ENCODE measurements at regions not wholly inside any gene's neighbourhood (a gene's known extent, or its start where the extent isn't known, plus 50 kb on each side); places are given as distances from the start of the nearest gene placed in this dataset.

DNA sequence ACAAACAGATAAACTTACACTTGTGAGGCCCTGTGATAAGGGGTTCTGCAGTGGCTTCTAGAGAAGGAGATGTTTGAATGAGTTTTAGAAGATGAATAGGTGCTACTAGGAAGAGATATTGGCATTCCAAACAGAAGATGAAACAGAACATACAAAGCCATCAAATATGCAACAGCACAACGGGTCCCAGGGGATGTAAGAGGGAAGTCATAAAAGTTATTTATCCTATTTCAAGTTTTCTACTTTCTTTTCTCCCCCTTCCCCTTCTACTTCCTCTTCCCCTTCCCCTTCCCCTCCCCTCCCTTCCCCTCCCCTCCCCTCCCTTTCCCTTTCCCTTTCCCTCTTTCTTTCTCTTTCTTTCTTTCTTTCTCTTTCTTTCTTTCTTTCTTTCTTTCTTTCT, 94.9 kb upstream of the CADM1 start:
- Histone ChIP-seq H3K27ac (no peak overlapping the region), H3K36me3 (no peaks in the 10 kb centered on the region), H3K9me3 (no peaks in the 10 kb centered on the region), H3K4me1 (no peaks in the 10 kb centered on the region), H3K27me3 (no peaks in the 10 kb centered on the region), H3K4me3 (no peak overlapping the region)
- 53 to 81% methylated on average over 1 of the region's 1 CpG for WGBS, 2 donors
- no peak for DNase-seq
- intact Hi-C loops (cut with DNase I), result no loop called here
- no peak for TF ChIP-seq POLR2A (IDR thresholded peaks at IDR 0.05)
- TF ChIP-seq, protein P1, sequence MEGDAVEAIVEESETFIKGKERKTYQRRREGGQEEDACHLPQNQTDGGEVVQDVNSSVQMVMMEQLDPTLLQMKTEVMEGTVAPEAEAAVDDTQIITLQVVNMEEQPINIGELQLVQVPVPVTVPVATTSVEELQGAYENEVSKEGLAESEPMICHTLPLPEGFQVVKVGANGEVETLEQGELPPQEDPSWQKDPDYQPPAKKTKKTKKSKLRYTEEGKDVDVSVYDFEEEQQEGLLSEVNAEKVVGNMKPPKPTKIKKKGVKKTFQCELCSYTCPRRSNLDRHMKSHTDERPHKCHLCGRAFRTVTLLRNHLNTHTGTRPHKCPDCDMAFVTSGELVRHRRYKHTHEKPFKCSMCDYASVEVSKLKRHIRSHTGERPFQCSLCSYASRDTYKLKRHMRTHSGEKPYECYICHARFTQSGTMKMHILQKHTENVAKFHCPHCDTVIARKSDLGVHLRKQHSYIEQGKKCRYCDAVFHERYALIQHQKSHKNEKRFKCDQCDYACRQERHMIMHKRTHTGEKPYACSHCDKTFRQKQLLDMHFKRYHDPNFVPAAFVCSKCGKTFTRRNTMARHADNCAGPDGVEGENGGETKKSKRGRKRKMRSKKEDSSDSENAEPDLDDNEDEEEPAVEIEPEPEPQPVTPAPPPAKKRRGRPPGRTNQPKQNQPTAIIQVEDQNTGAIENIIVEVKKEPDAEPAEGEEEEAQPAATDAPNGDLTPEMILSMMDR (IDR thresholded peaks at IDR 0.05), result no peak

DNA sequence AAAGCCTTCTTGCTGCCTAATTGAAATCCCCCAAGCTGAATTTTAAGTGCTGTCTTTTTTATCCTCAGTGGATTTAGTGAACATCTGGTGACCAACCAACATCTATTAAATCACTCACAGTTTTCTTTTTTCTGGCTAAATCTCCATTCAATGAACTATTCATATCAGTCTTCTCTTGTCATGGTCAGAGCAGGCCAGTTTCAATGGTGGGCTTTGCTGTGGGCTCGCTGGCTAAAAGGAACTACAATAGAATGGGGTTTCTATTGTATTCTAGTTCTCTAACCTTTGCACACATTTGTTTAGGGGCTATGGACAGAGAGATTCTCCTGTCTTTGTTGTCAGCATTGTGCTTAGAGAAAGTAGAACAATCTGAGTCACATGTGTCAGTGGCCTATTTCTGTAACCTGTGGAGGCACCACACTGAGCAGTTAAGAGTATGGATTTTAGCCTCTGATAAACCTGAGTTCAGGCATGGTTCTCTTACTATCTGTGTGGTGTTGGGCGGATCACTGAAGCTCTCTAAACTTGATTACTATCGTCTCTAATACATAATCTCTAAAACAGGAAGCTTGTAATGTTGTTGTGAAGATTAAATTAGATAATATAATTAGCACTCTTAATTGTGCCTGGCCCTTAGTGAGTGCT, 94.2 kb upstream of the CADM1 start:
- Histone ChIP-seq H3K27me3 (no peaks in the 10 kb centered on the region), H3K4me3 (no peak overlapping the region), H3K4me1 (no peaks in the 10 kb centered on the region), H3K36me3 (no peaks in the 10 kb centered on the region), H3K27ac (no peak overlapping the region), H3K9me3 (no peaks in the 10 kb centered on the region)
- WGBS, 2 donors, result 74 to 88% methylated on average over 3 of the region's 3 CpGs
- no peak for DNase-seq
- intact Hi-C loops (cut with DNase I), result no loop called here
- no peak for TF ChIP-seq POLR2A (IDR thresholded peaks at IDR 0.05)
- TF ChIP-seq, protein P1 (IDR thresholded peaks at IDR 0.05), result no peak

- Histone ChIP-seq H3K4me1 (no peaks in the 10 kb centered on the region), H3K4me3 (no peak overlapping the region), H3K36me3 (no peaks in the 10 kb centered on the region), H3K9me3 (peaks cover 0 to 16% (median 0%) of the 10 kb centered on the region in 3 donors), H3K27ac (no peak overlapping the region), H3K27me3 (no peaks in the 10 kb centered on the region)
- TF ChIP-seq, protein P1 (IDR thresholded peaks at IDR 0.05), result no peak
- no peak for TF ChIP-seq POLR2A (IDR thresholded peaks at IDR 0.05)
- DNase-seq, result no peak
- 95 to 100% methylated on average over 3 of the region's 3 CpGs for WGBS, 2 donors
- intact Hi-C loops (cut with DNase I), result no loop called here
These were observed 87.2 kb upstream of the CADM1 start for GRCh38 chr11:115591380-115591779.

- intact Hi-C loops (cut with DNase I), result no loop called here
- peaks cover 0 to 16% (median 0%) of the 10 kb centered on the region in 3 donors for H3K9me3 ChIP-seq
- no peak overlapping the region for H3K27ac ChIP-seq
- no peaks in the 10 kb centered on the region for H3K27me3 ChIP-seq
- no peaks in the 10 kb centered on the region for H3K4me1 ChIP-seq
- WGBS, 2 donors, result 58 to 89% methylated on average over 7 of the region's 7 CpGs
- no peak overlapping the region for H3K4me3 ChIP-seq
- TF ChIP-seq POLR2A (IDR thresholded peaks at IDR 0.05), result no peak
- TF ChIP-seq, protein P1 (IDR thresholded peaks at IDR 0.05), result no peak
- no peaks in the 10 kb centered on the region for H3K36me3 ChIP-seq
- DNase-seq, result no peak
These were observed 86.0 kb upstream of the CADM1 start for GRCh38 chr11:115590254-115590653.

GRCh38 chr11:115587718-115588342, 83.6 kb upstream of the CADM1 start:
- DNase-seq, result no peak
- Histone ChIP-seq H3K9me3 (peaks cover 0 to 16% (median 0%) of the 10 kb centered on the region in 3 donors), H3K27me3 (no peaks in the 10 kb centered on the region), H3K4me1 (no peaks in the 10 kb centered on the region), H3K4me3 (no peak overlapping the region), H3K36me3 (no peaks in the 10 kb centered on the region), H3K27ac (no peak overlapping the region)
- intact Hi-C loops (cut with DNase I), result no loop called here
- TF ChIP-seq, protein P1 (IDR thresholded peaks at IDR 0.05), result no peak
- no peak for TF ChIP-seq POLR2A (IDR thresholded peaks at IDR 0.05)
- WGBS, 2 donors, result 68 to 86% methylated on average over 3 of the region's 3 CpGs

Data from esophagus squamous epithelium (tissue), 5 donors.